Omental fat pad (tissue), 3 donors: ENCODE measurements at regions not wholly inside any gene's neighbourhood (a gene's known extent, or its start where the extent isn't known, plus 50 kb on each side); places are given as distances from the start of the nearest gene placed in this dataset.
"Not testable (repeated sequence)": the region's sequence is repeated elsewhere in the genome, so short reads cannot be mapped to it uniquely, and the experiment has no call there.

Source experiments
- ATAC-seq: fragments of 150-250 bp; one replicate; pipeline ENCODE4 v1.9.1; 2016; ENCODE audit warnings: mild to moderate bottlenecking, moderate library complexity; ENCODE audit not compliant: low FRiP score
- DNase-seq: peaks from one replicate; pipeline ENCODE4 v3.0.0-alpha.2; 2019; ENCODE audit warnings: low spot score
- TF ChIP-seq, protein P1 (sequence below), 3 donors: fragments of 450-650 bp; IDR thresholded peaks; one replicate each; pipeline ENCODE4 v1.5.1; 2016 to 2017; ENCODE audit warnings: antibody characterized with exemption in 3 of 3, mild to moderate bottlenecking in 3 of 3, moderate library complexity in 2 of 3

DNA sequence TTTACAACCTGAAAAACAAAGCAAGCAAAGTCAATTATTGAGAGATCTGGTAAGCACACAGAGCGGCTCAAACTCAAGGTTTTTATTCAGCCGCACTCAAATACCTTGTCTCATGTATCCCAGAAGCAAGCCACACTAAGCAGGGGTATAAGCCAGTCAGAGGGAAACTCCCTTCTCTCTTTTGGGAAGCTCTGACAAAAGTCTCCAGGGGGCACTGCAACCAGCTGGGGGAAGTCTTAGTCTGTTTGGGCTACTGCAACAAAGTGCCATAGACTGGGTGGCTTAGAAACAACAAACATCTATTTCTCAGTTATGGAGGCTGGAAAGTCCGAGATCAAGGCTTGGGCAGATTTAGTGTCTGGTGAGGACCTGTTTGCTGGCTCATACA lies 246.0 kb downstream of the ENC1 start:
- TF ChIP-seq, protein P1, sequence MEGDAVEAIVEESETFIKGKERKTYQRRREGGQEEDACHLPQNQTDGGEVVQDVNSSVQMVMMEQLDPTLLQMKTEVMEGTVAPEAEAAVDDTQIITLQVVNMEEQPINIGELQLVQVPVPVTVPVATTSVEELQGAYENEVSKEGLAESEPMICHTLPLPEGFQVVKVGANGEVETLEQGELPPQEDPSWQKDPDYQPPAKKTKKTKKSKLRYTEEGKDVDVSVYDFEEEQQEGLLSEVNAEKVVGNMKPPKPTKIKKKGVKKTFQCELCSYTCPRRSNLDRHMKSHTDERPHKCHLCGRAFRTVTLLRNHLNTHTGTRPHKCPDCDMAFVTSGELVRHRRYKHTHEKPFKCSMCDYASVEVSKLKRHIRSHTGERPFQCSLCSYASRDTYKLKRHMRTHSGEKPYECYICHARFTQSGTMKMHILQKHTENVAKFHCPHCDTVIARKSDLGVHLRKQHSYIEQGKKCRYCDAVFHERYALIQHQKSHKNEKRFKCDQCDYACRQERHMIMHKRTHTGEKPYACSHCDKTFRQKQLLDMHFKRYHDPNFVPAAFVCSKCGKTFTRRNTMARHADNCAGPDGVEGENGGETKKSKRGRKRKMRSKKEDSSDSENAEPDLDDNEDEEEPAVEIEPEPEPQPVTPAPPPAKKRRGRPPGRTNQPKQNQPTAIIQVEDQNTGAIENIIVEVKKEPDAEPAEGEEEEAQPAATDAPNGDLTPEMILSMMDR (IDR thresholded peaks at IDR 0.05), result no peak
- DNase-seq, result no peak
- ATAC-seq, result no peak

DNA sequence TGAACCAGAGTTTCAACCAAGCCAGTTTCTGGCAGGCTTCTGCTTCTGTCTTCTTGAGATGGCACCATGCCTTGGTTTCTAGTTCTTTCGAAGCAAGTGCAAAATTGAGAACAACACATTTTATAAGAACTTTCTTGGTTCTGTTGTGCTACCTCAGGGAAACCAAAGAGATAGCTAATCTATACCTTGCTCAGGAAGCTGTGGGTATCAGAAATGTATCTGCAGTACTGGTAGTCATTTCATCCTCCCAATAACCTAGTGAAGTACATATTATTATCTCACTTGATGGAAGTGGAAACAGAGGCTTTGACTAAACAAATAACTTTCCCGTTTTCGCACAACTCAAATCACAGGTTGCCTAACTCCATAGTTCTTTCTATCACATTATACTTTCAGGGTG lies 246.6 kb downstream of the ENC1 start:
- DNase-seq, result no peak
- no peak for ATAC-seq
- TF ChIP-seq, protein P1 (IDR thresholded peaks at IDR 0.05), result no peak

DNA sequence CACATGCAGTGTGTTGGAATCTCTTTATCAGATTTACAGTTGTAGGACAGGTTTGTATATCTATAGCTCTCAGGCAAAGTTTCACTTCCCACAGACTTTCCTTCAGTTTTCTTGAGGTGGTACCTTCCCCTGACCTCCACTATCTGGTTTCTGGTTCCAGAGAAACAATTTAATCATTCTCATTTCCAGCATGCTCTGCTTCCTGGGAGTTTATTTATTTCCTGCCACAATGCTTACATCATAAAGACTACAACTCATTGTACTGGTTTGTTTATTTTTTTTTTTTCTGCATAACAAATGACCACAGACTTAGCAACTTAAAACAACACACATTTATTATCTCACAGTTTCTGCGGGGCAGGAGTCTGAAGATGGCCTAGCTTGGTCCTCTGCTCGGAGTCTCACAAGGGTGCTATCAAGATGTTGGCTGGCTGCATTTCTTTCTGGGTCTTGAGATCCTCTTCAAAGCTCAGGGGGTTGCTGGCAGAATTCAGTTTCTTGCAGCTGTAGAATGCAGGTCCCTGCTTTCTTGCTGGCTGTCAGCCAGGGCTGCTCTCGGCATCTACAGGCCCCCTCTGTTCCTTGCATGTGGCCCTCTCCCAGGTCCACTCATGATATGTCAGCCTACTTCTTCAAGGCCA lies 247.7 kb downstream of the ENC1 start:
- DNase-seq (no peak), ATAC-seq (no peak)
- TF ChIP-seq, protein P1 (IDR thresholded peaks at IDR 0.05), result no peak

DNA sequence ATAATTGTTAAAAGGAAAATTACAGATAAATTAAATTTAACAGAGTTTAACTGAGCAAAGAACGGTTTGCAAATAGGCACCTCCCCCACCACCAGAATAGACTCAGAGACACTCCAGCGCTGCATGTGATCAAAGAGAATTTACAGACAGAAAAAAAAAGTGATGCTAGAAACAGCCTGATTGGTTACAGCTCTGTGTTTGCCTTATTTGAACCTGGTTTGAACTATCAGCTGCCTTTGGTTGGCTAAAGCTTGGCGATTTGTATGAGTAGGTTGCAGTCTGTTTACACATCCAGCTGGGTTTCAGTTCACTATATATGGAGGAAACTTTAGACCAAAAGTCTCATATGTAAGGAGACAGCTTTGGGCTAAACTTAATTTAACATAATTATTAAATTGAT lies 249.1 kb downstream of the ENC1 start:
- no peak for DNase-seq
- ATAC-seq, result no peak
- TF ChIP-seq, protein P1 (IDR thresholded peaks at IDR 0.05), result no peak

DNA sequence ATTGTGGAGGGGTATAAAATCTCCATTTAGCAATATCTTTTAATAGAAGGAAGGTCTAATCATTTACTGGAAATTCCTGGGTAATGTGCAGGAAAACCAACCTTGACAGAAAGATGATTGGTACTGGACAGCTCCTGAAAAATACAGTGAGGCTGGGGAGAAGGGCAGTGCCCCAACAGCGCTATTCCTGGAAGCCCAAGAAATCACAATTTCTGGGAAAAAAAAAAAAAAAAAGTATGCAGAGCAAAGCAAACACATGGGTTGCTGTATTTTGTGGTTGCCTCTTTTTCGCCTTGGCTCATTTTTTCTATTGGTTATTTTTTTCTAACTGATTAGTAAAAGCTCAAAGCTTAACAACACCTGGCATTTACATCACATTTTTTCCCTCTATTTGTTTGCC lies 249.7 kb downstream of the ENC1 start:
- ATAC-seq, result no peak
- TF ChIP-seq, protein P1 (IDR thresholded peaks at IDR 0.05), result no peak
- DNase-seq, result no peak

DNA sequence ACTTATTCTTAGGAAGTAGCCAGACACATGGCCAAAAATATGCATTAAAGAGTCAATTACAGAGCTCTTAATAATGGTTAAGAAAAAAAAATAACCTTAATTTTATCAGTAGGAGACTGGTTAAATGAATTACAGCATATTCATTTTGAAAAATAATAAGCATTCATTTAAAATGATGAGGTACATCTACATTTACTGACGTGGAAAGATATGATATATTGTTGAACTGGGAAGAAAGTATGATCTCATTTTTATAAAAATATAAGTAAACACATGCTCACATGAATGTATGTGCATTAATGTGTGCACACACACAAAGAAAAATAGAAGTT lies 250.3 kb downstream of the ENC1 start:
- no peak for DNase-seq
- TF ChIP-seq, protein P1 (IDR thresholded peaks at IDR 0.05), result no peak
- ATAC-seq, result no peak

DNA sequence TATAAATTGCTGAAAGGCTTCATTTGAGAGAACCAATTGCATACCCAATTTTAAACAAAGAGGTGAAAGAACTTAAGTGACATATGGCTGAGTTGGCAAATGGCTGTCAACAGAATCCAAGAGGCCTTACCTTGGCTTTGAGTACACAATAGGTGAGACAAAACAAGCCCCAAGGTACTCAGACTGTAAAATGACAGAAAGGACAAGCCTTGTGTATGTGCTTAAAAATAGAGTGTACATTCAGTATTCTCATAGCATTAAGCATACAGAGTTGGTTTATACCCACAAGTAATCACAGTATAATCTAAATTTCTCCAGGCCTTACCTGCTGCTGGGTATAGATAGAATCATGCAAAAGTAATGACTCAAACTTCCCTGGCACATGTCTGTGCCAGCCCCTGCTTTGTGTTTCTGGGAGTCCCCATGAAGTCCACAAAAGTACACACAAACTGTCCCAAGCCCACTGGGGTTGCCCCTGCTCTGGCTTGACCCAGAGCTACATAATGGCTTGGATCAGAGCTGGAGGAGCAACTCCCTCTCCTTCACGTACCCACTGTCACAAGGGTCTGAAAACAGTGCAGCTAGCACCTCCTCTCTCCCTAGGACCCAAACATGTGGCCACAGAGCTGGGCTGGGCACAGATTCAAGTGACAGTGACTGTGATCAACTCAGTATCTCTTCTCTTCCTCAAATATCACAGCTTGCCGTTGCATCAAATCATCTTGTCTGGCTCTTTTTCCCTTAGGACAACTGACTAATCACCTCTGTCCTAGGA lies 250.8 kb downstream of the ENC1 start:
- ATAC-seq, result no peak
- DNase-seq, result no peak
- TF ChIP-seq, protein P1 (IDR thresholded peaks at IDR 0.05), result no peak

DNA sequence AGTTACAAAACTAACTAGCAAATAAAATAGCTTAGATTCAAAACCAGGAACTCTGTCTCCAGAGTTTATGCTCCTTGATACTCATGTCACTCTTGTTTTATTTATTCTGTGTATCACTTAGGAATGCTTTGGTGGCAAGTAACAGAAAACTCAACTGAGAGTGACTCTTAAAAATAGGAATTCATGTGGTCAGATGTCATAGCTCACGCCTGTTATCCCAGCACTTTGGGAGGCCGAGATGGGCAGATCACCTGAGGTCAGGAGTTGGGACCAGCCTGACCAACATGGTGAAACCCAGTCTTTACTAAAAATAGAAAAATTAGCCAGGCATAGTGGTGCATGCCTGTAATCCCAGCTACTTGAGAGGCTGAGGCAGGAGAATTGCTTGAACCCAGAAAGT lies 252.1 kb downstream of the ENC1 start:
- ATAC-seq, DNase-seq: not testable (repeated sequence)
